Peyer's patch (tissue), 4 donors: ENCODE measurements at regions not wholly inside any gene's neighbourhood (a gene's known extent, or its start where the extent isn't known, plus 50 kb on each side); places are given as distances from the start of the nearest gene placed in this dataset.

Experiments used
- POLR2A ChIP-seq, 2 donors: fragments of 450-650 bp; IDR thresholded peaks; one replicate each; pipeline ENCODE4 v1.5.1; 2017; ENCODE audit warnings: antibody characterized with exemption in 2 of 2, mild to moderate bottlenecking in 2 of 2, moderate library complexity in 2 of 2
- TF ChIP-seq, protein P1 (sequence below), 6 experiments: fragments of 450-650 bp in 4 of 6; fragments of 200-600 bp in 2 of 6; sonication (generic) in 1 of 6; IDR thresholded peaks; one replicate each; pipeline ENCODE4 v1.5.1; 2017 to 2019; ENCODE audit warnings: antibody characterized with exemption in 6 of 6, mild to moderate bottlenecking in 3 of 6, moderate library complexity in 1 of 6

DNA sequence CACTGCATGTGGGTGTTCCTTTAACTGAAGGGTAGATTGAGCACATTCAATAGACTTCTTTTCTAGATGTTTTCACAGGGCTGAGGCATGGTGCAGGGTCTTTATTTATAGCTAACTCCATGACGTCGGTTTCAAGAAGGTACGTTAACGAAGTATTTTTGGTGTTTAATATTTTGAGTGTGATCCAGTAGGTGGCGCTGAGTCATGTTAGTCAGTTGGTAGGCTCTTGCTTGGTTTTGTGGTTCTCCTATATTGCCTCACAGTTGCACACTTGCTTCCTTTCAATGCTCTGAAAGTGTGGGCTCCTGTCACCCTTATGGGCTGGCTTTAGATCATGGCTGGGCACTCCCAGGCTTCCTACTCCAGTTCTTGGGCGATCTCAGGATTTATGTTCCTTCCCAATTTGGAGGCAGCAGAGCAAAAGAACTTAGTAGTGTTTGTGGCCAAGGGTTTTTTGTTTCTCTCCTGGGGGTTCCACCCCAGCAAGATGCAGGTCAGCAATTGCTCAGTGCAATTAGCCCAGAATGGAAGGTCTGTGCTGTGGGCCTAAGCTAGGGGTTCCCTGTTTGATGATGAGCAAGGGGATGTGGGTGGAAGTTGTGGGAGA is 471.6 kb upstream of the FOXG1 start:
- TF ChIP-seq, protein P1, sequence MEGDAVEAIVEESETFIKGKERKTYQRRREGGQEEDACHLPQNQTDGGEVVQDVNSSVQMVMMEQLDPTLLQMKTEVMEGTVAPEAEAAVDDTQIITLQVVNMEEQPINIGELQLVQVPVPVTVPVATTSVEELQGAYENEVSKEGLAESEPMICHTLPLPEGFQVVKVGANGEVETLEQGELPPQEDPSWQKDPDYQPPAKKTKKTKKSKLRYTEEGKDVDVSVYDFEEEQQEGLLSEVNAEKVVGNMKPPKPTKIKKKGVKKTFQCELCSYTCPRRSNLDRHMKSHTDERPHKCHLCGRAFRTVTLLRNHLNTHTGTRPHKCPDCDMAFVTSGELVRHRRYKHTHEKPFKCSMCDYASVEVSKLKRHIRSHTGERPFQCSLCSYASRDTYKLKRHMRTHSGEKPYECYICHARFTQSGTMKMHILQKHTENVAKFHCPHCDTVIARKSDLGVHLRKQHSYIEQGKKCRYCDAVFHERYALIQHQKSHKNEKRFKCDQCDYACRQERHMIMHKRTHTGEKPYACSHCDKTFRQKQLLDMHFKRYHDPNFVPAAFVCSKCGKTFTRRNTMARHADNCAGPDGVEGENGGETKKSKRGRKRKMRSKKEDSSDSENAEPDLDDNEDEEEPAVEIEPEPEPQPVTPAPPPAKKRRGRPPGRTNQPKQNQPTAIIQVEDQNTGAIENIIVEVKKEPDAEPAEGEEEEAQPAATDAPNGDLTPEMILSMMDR (IDR thresholded peaks at IDR 0.05): no peak
- no peak for TF ChIP-seq POLR2A (IDR thresholded peaks at IDR 0.05)
